Fibroblast of lung (primary cell): ENCODE measurements at regions not wholly inside any gene's neighbourhood (a gene's known extent, or its start where the extent isn't known, plus 50 kb on each side); places are given as distances from the start of the nearest gene placed in this dataset.

Experiments
- CTCF ChIP-seq, 2 donors: IDR thresholded peaks in 1 of 2; conservative IDR thresholded peaks in 1 of 2; 1 replicate in 1 of 2; 2 replicates in 1 of 2; pipeline ENCODE4 v1.5.1; 2011 to 2012; ENCODE audit warnings: low read length in 2 of 2, control low read depth in 1 of 2, inconsistent platforms in 1 of 2, low read depth in 1 of 2, mild to moderate bottlenecking in 1 of 2
- EZH2 ChIP-seq: IDR thresholded peaks from 2 replicates; pipeline ENCODE4 v1.5.1; 2012; ENCODE audit warnings: low read length, control low read depth, mild to moderate bottlenecking; ENCODE audit errors: missing control alignments

- TF ChIP-seq CTCF (conservative IDR thresholded peaks at IDR 0.05 in 1 of 2, IDR thresholded peaks at IDR 0.05 in 1 of 2; ENCODE audit: low read depth in 1 of 2, low read length in 2 of 2) (no peak), EZH2 (no peak)
Observed at GRCh38 chr12:74321381-74321780, 216.3 kb upstream of the ATXN7L3B start.
